ENCODE measurements at regions not wholly inside any gene's neighbourhood (a gene's known extent, or its start where the extent isn't known, plus 50 kb on each side); places are given as distances from the start of the nearest gene placed in this dataset.

GRCh38 chr21:15260604-15261003 lies 195.8 kb upstream of the NRIP1 start:
- H3K27ac ChIP-seq (ENCODE audit: extremely low read depth, low read depth, low read length): no peak overlapping the region
- POLR2A ChIA-PET: no interaction called here
- H3K9ac ChIP-seq (ENCODE audit: insufficient read depth in 1 of 2, low read depth in 2 of 2, low read length in 2 of 2): no peak overlapping the region
- no peaks in the 10 kb centered on the region for H3K4me1 ChIP-seq (replicated peaks in 1 of 2; ENCODE audit: control insufficient read depth in 2 of 2, insufficient read depth in 2 of 2, low read length in 2 of 2)
- CTCF ChIA-PET (ENCODE audit: low intra/inter-chr PET ratio): interaction anchor here (0.6 kb wide), 1 partner anchor 1001 kb away, joined by 4 read pairs; no protein-coding TSS in a partner anchor
- FAIRE-seq: no peak
- H3K36me3 ChIP-seq (ENCODE audit: control insufficient read depth, insufficient read depth, low read length): no peaks in the 10 kb centered on the region
- in situ Hi-C loops (cut with MboI): no loop called here
- H3K27me3 ChIP-seq (ENCODE audit: control insufficient read depth in 2 of 2, insufficient read depth in 2 of 2, low read length in 2 of 2): no peaks in the 10 kb centered on the region
- no TSS peak for BruUV-seq (replicated peaks)
- ATAC-seq: no peak
- H3K9me1 ChIP-seq (ENCODE audit: control insufficient read depth, insufficient read depth, low read length): no peaks in the 10 kb centered on the region
- no peaks in the 10 kb centered on the region for H4K20me1 ChIP-seq (replicated peaks; ENCODE audit: control insufficient read depth, insufficient read depth, low read length)
- no peak for DNase-seq (ENCODE audit: extremely low read depth in 1 of 4, low spot score in 3 of 4)
- H3K79me2 ChIP-seq (ENCODE audit: control insufficient read depth, insufficient read depth, low read length): no peaks in the 10 kb centered on the region
- no peaks in the 10 kb centered on the region for H3K9me3 ChIP-seq (replicated peaks; ENCODE audit: control insufficient read depth, insufficient read depth, low read depth, low read length)
- no peak overlapping the region for H3K4me3 ChIP-seq
- WGBS (ENCODE audit: insufficient coverage, low coverage, missing lambda C conversion rate): 11% methylated on average over 4 of the region's 4 CpGs
- intact Hi-C loops (cut with micrococcal nuclease): no loop called here
- no peak overlapping the region for H2AFZ ChIP-seq (ENCODE audit: low read depth, low read length)
- TF ChIP-seq, protein P1, sequence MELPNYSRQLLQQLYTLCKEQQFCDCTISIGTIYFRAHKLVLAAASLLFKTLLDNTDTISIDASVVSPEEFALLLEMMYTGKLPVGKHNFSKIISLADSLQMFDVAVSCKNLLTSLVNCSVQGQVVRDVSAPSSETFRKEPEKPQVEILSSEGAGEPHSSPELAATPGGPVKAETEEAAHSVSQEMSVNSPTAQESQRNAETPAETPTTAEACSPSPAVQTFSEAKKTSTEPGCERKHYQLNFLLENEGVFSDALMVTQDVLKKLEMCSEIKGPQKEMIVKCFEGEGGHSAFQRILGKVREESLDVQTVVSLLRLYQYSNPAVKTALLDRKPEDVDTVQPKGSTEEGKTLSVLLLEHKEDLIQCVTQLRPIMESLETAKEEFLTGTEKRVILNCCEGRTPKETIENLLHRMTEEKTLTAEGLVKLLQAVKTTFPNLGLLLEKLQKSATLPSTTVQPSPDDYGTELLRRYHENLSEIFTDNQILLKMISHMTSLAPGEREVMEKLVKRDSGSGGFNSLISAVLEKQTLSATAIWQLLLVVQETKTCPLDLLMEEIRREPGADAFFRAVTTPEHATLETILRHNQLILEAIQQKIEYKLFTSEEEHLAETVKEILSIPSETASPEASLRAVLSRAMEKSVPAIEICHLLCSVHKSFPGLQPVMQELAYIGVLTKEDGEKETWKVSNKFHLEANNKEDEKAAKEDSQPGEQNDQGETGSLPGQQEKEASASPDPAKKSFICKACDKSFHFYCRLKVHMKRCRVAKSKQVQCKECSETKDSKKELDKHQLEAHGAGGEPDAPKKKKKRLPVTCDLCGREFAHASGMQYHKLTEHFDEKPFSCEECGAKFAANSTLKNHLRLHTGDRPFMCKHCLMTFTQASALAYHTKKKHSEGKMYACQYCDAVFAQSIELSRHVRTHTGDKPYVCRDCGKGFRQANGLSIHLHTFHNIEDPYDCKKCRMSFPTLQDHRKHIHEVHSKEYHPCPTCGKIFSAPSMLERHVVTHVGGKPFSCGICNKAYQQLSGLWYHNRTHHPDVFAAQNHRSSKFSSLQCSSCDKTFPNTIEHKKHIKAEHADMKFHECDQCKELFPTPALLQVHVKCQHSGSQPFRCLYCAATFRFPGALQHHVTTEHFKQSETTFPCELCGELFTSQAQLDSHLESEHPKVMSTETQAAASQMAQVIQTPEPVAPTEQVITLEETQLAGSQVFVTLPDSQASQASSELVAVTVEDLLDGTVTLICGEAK (IDR thresholded peaks at IDR 0.05): peak; percentile 86
- TF ChIP-seq, protein P1 (CRISPR knock-in tag; IDR thresholded peaks at IDR 0.05): peak; percentile 62; the same call in 1 of the 2 replicates
- no peak for TF ChIP-seq STAG1 (CRISPR knock-in tag; IDR thresholded peaks at IDR 0.05; ENCODE audit: borderline replicate concordance)
- H3K4me2 ChIP-seq (ENCODE audit: insufficient read depth, low read length): no peak overlapping the region
